ENCODE measurements at regions not wholly inside any gene's neighbourhood (a gene's known extent, or its start where the extent isn't known, plus 50 kb on each side); places are given as distances from the start of the nearest gene placed in this dataset.

DNA sequence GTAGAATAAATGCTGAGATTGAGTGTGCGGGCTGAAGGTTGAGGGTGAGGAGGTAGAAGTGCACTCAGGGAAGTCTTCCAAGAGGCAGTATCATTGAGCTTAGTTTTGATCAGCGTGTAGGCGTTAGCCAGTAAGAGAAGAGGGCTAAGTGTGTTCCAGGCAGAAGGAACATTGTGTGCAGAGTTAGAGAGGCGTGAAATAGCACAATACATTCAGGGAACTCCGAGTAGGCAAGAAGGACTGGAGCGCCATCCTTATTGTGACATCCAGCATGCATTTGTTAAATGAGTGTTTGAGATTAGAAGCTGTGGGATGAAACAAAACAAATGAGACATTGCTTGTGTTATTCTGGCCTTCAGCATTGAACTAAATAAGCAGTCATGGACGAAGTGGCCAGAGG, 140.9 kb upstream of the MKLN1 start:
- no peak for TF ChIP-seq CTCF (conservative IDR thresholded peaks at IDR 0.05; ENCODE audit: low read depth, low read length)
- DNase-seq (ENCODE audit: low read depth) = peak; percentile 70
- H3K4me3 ChIP-seq (ENCODE audit: low read depth, low read length) = no peak overlapping the region

GRCh38 chr7:131188367-131189339, 139.0 kb upstream of the MKLN1 start:
- TF ChIP-seq CTCF (conservative IDR thresholded peaks at IDR 0.05; ENCODE audit: low read depth, low read length) = no peak
- no peak overlapping the region for H3K4me3 ChIP-seq (ENCODE audit: low read depth, low read length)

DNA sequence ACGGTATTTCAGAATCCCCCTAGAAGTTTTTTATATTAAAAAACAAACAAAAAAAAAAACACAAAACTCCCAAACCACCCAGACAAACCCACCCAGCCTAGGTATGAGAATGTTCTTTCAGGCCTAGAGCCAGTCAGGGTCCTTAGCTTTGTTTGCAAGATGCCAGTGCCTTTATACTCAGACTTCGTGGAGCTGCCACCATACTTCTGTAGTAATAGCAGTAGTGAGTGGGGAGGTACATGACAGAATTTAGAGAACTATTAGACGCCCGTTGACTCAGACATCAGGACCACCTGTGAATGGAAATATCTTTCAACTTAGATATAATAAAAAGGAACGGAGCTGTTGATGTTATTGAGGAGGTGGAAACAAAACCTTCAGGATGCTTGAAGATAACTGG, 138.2 kb upstream of the MKLN1 start:
- H3K4me3 ChIP-seq (ENCODE audit: low read depth, low read length) = no peak overlapping the region
- no peak for TF ChIP-seq CTCF (conservative IDR thresholded peaks at IDR 0.05; ENCODE audit: low read depth, low read length)
- no peak for DNase-seq (ENCODE audit: low read depth)

More at GRCh38 chr7:131188367-131189339, 139.0 kb upstream of the MKLN1 start:
- DNase-seq (ENCODE audit: low read depth) = no peak

DNA sequence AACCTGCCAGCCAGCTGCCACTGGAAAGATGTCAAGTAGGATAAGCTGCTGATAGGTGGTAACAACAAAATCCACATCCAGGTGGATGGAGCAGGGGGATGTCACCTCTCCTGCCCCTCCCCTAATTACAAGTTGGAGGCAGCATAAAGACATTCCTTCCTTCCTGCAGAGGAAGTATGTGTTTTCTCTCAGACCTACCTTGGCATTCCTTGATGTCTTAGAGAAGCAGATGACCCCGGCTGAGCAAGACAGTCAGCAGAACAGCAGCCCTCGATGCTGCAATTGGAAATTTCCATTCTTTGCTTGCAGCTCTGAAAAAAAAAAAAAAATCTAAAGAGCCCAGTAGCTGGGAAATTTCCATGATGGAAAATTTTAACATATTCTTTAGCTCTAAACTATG, 137.5 kb upstream of the MKLN1 start:
- no peak for TF ChIP-seq CTCF (conservative IDR thresholded peaks at IDR 0.05; ENCODE audit: low read depth, low read length)

DNA sequence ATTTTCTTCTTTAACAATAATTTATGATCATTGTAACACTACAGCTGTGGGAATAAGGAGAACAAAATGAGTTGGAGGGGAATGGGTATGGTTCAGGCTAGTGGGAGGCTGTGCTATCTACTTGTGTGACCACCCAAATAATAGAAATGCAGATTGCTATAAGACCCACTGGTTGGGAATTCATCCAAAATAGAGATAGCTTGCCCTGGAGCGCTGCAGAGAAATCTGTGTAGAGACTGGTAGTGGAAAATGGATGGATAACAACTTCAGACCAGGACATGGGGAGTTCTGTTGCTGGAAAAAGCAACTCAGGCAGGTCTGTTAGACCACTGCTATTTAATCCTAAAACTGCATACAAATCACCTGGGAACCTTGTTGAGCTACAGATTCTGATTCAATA, 137.1 kb upstream of the MKLN1 start:
- DNase-seq (ENCODE audit: low read depth) = no peak
- no peak for TF ChIP-seq CTCF (conservative IDR thresholded peaks at IDR 0.05; ENCODE audit: low read depth, low read length)
- H3K4me3 ChIP-seq (ENCODE audit: low read depth, low read length) = no peak overlapping the region

More for the DNA sequence above, 137.5 kb upstream of the MKLN1 start:
- no peak overlapping the region for H3K4me3 ChIP-seq (ENCODE audit: low read depth, low read length)
- DNase-seq (ENCODE audit: low read depth) = no peak

DNA sequence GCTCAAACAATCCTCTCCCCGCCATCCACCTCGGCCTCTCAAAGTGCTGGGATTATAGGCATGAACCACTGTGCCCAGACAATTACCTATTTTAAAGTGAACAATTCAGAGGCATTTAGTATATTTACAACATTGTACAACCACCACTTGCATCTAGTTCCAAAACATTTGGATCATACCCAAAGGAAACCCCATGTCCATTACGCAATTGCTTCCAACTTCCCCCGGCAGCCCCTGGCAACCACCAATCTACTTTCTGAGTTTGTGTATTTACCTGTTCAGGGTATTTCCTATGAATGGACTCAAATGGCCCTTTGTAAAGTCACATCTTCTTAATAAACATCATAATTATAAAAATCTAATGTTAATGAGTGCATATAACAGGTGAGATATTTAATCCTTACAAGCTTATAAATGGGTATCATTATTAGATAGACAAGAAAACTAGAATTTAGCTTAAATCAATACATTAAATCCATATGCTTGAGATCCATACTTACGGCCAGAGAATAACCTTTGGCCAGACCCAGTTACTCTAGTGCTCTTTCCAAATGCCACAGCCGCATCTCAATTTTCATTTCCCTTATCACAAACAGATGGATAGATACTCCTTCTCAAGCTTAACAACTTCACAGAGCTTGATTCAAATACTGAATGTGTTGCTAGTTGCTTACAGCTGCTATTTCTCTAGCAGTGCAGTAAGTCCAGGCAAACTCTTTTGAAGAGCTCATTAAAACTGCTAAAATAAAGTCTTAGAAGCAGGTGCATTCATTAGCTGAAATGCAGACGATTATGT, 133.4 kb upstream of the MKLN1 start:
- H3K4me3 ChIP-seq (ENCODE audit: low read depth, low read length) = no peak overlapping the region
- no peak for TF ChIP-seq CTCF (conservative IDR thresholded peaks at IDR 0.05; ENCODE audit: low read depth, low read length)
- no peak for DNase-seq (ENCODE audit: low read depth)

Measured in epithelial cell of proximal tubule (primary cell).